ENCODE measurements at regions not wholly inside any gene's neighbourhood (a gene's known extent, or its start where the extent isn't known, plus 50 kb on each side); places are given as distances from the start of the nearest gene placed in this dataset.

DNA sequence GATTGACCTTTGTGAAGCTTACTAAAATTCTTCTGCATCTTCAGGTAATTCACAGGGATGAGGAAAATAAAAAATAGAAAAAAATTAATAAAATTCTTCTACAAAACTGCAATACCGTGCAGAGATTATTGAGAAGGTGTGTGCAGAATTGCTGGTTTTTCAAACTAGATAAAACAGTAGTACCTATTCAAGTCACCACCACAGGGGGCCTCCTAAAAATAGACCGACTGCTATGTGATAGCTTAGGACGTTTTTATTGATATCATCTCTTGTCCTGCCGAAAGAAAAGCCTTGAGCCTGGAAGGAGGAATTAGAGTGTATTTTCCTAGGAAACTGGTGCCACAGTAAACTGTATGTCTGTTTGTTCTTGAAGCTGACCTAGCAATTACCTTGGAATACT is 325.9 kb downstream of the ZFHX3 start:
- no TSS peak for BruUV-seq (replicated peaks)
- no peaks in the 10 kb centered on the region for H4K20me1 ChIP-seq (ENCODE audit: low read length)
- no peaks in the 10 kb centered on the region for H3K79me2 ChIP-seq (ENCODE audit: low read length)
- no peak overlapping the region for H2AFZ ChIP-seq (ENCODE audit: low read length)
- H3K9me3 ChIP-seq (ENCODE audit: low read length): no peaks in the 10 kb centered on the region
- CTCF ChIA-PET: no interaction called here
- H3K4me2 ChIP-seq (ENCODE audit: low read length): no peak overlapping the region
- intact Hi-C loops (cut with micrococcal nuclease): no loop called here
- ATAC-seq (no peak), DNase-seq (no peak)
- no peaks in the 10 kb centered on the region for H3K27me3 ChIP-seq (ENCODE audit: low read length)
- H3K36me3 ChIP-seq (ENCODE audit: low read depth, low read length): no peaks in the 10 kb centered on the region
- no peaks in the 10 kb centered on the region for H3K4me1 ChIP-seq (ENCODE audit: insufficient read depth, low read length)
- H3K9ac ChIP-seq (ENCODE audit: low read length): no peak overlapping the region
- H3K27ac ChIP-seq (ENCODE audit: low read length): no peak overlapping the region
- no peaks in the 10 kb centered on the region for H3K9me2 ChIP-seq (replicated peaks; ENCODE audit: low read length)
- POLR2A ChIA-PET (ENCODE audit: unreplicated experiment): no interaction called here
- no peak overlapping the region for H3K4me3 ChIP-seq (ENCODE audit: low read length)
- TF ChIP-seq, protein P1, sequence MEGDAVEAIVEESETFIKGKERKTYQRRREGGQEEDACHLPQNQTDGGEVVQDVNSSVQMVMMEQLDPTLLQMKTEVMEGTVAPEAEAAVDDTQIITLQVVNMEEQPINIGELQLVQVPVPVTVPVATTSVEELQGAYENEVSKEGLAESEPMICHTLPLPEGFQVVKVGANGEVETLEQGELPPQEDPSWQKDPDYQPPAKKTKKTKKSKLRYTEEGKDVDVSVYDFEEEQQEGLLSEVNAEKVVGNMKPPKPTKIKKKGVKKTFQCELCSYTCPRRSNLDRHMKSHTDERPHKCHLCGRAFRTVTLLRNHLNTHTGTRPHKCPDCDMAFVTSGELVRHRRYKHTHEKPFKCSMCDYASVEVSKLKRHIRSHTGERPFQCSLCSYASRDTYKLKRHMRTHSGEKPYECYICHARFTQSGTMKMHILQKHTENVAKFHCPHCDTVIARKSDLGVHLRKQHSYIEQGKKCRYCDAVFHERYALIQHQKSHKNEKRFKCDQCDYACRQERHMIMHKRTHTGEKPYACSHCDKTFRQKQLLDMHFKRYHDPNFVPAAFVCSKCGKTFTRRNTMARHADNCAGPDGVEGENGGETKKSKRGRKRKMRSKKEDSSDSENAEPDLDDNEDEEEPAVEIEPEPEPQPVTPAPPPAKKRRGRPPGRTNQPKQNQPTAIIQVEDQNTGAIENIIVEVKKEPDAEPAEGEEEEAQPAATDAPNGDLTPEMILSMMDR (conservative IDR thresholded peaks at IDR 0.05; ENCODE audit: low read depth, low read length): no peak
- TF ChIP-seq EZH2 (IDR thresholded peaks at IDR 0.05; ENCODE audit: low read length, unreplicated experiment) (no peak), EZH2phosphoT487 (IDR thresholded peaks at IDR 0.05; ENCODE audit: borderline replicate concordance, low read length) (no peak)
- no peaks in the 10 kb centered on the region for H3F3A ChIP-seq (ENCODE audit: low read length, unreplicated experiment)

DNA sequence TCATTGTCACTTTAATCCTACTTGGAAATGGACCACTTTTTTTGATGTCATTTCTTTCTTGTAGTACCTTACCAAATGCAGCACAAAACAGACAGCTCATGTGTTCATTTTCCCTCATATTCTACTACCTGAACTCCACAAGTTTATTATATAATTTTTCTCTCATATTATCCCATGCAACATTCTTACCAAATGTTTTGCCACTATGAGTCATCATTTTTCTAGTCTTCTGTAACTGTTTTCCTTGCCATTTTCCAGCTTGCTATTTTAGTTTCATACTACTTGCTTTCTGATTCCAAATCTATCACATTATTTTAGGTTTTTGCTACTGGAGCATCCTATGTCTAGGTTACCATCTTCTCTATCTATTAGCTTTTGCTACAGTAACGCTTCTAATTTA is 332.7 kb downstream of the ZFHX3 start:
- TF ChIP-seq, protein P1 (conservative IDR thresholded peaks at IDR 0.05; ENCODE audit: low read depth, low read length): no peak
- TF ChIP-seq EZH2 (IDR thresholded peaks at IDR 0.05; ENCODE audit: low read length, unreplicated experiment): no peak
- no peak for TF ChIP-seq EZH2phosphoT487 (IDR thresholded peaks at IDR 0.05; ENCODE audit: borderline replicate concordance, low read length)
- Histone ChIP-seq H3K9ac (ENCODE audit: low read length) (no peak overlapping the region), H3K79me2 (ENCODE audit: low read length) (no peaks in the 10 kb centered on the region), H3K4me2 (ENCODE audit: low read length) (no peak overlapping the region), H3K27ac (ENCODE audit: low read length) (no peak overlapping the region), H3F3A (ENCODE audit: low read length, unreplicated experiment) (no peaks in the 10 kb centered on the region), H3K9me2 (replicated peaks; ENCODE audit: low read length) (no peaks in the 10 kb centered on the region), H2AFZ (ENCODE audit: low read length) (no peak overlapping the region), H3K27me3 (ENCODE audit: low read length) (no peaks in the 10 kb centered on the region), H3K36me3 (ENCODE audit: low read depth, low read length) (no peaks in the 10 kb centered on the region), H4K20me1 (ENCODE audit: low read length) (no peaks in the 10 kb centered on the region), H3K9me3 (ENCODE audit: low read length) (peaks cover 13% of the 10 kb centered on the region), H3K4me1 (ENCODE audit: insufficient read depth, low read length) (no peaks in the 10 kb centered on the region), H3K4me3 (ENCODE audit: low read length) (no peak overlapping the region)
- POLR2A ChIA-PET (ENCODE audit: unreplicated experiment): interaction anchor here (0.6 kb wide), 2 partner anchors 136 to 483 kb away, joined by 3 to 4 read pairs; no protein-coding TSS in a partner anchor
- DNase-seq (peak; percentile 9), ATAC-seq (no peak)
- no TSS peak for BruUV-seq (replicated peaks)
- intact Hi-C loops (cut with micrococcal nuclease): no loop called here
- CTCF ChIA-PET: no interaction called here

- H3K36me3 ChIP-seq (ENCODE audit: low read depth, low read length): no peaks in the 10 kb centered on the region
- no peak overlapping the region for H3K4me2 ChIP-seq (ENCODE audit: low read length)
- no peak overlapping the region for H2AFZ ChIP-seq (ENCODE audit: low read length)
- no peaks in the 10 kb centered on the region for H4K20me1 ChIP-seq (ENCODE audit: low read length)
- no peaks in the 10 kb centered on the region for H3F3A ChIP-seq (ENCODE audit: low read length, unreplicated experiment)
- H3K27me3 ChIP-seq (ENCODE audit: low read length): no peaks in the 10 kb centered on the region
- ChIA-PET CTCF (no interaction called here), POLR2A (ENCODE audit: unreplicated experiment) (no interaction called here)
- no peaks in the 10 kb centered on the region for H3K9me2 ChIP-seq (replicated peaks; ENCODE audit: low read length)
- intact Hi-C loops (cut with micrococcal nuclease): no loop called here
- TF ChIP-seq EZH2phosphoT487 (IDR thresholded peaks at IDR 0.05; ENCODE audit: borderline replicate concordance, low read length) (no peak), EZH2 (IDR thresholded peaks at IDR 0.05; ENCODE audit: low read length, unreplicated experiment) (no peak)
- no TSS peak for BruUV-seq (replicated peaks)
- no peak overlapping the region for H3K4me3 ChIP-seq (ENCODE audit: low read length)
- no peaks in the 10 kb centered on the region for H3K79me2 ChIP-seq (ENCODE audit: low read length)
- no peak overlapping the region for H3K27ac ChIP-seq (ENCODE audit: low read length)
- ATAC-seq (no peak), DNase-seq (no peak)
- no peak overlapping the region for H3K9ac ChIP-seq (ENCODE audit: low read length)
- no peaks in the 10 kb centered on the region for H3K4me1 ChIP-seq (ENCODE audit: insufficient read depth, low read length)
- H3K9me3 ChIP-seq (ENCODE audit: low read length): peaks cover 13% of the 10 kb centered on the region
These were observed 336.1 kb downstream of the ZFHX3 start for GRCh38 chr16:72711823-72712222.
